HG03025 (cell line): ENCODE measurements at regions not wholly inside any gene's neighbourhood (a gene's known extent, or its start where the extent isn't known, plus 50 kb on each side); places are given as distances from the start of the nearest gene placed in this dataset.
"Not testable (repeated sequence)": the region's sequence is repeated elsewhere in the genome, so short reads cannot be mapped to it uniquely, and the experiment has no call there.

Experiments
- ATAC-seq: cut with Tn5 transposase; IDR thresholded peaks from one replicate; pipeline ENCODE4 v1.9.1; 2021; ENCODE audit warnings: mild to moderate bottlenecking, moderate library complexity; ENCODE audit not compliant: unreplicated experiment, low FRiP score

GRCh38 chr17:15802917-15803316 is 70.8 kb downstream of the TBC1D26 start:
- ATAC-seq, result not testable (repeated sequence)

GRCh38 chr17:15806825-15807224 is 74.7 kb downstream of the TBC1D26 start:
- not testable (repeated sequence) for ATAC-seq

- not testable (repeated sequence) for ATAC-seq
Measured at GRCh38 chr17:15813388-15813787, 81.3 kb downstream of the TBC1D26 start.

GRCh38 chr17:15814003-15814402 is 81.9 kb downstream of the TBC1D26 start:
- not testable (repeated sequence) for ATAC-seq

GRCh38 chr17:15817861-15818260 is 85.8 kb downstream of the TBC1D26 start:
- ATAC-seq, result not testable (repeated sequence)

- not testable (repeated sequence) for ATAC-seq
Measured at GRCh38 chr17:15822280-15822679, 90.2 kb downstream of the TBC1D26 start.

- ATAC-seq, result not testable (repeated sequence)
Measured at GRCh38 chr17:15828727-15829314, 96.7 kb downstream of the TBC1D26 start.

GRCh38 chr17:15830221-15830620 is 98.1 kb downstream of the TBC1D26 start:
- ATAC-seq, result not testable (repeated sequence)

GRCh38 chr17:15831182-15831581 is 99.1 kb downstream of the TBC1D26 start:
- ATAC-seq, result peak; percentile 74

- not testable (repeated sequence) for ATAC-seq
Measured at GRCh38 chr17:15832921-15833480, 100.9 kb downstream of the TBC1D26 start.

- not testable (repeated sequence) for ATAC-seq
Measured at GRCh38 chr17:15833890-15834289, 101.8 kb downstream of the TBC1D26 start.

- ATAC-seq, result not testable (repeated sequence)
Measured at GRCh38 chr17:15835481-15835880, 103.4 kb downstream of the TBC1D26 start.

- ATAC-seq, result not testable (repeated sequence)
Measured at GRCh38 chr17:15836249-15836982, 104.3 kb downstream of the TBC1D26 start.

- not testable (repeated sequence) for ATAC-seq
Measured at GRCh38 chr17:15836991-15837390, 104.9 kb downstream of the TBC1D26 start.

GRCh38 chr17:15847447-15848229 is 97.3 kb upstream of the ADORA2B start:
- not testable (repeated sequence) for ATAC-seq

- ATAC-seq, result not testable (repeated sequence)
Measured at GRCh38 chr17:15849054-15849453, 95.9 kb upstream of the ADORA2B start.

- not testable (repeated sequence) for ATAC-seq
Measured at GRCh38 chr17:15850071-15850470, 94.9 kb upstream of the ADORA2B start.

- not testable (repeated sequence) for ATAC-seq
Measured at GRCh38 chr17:15850687-15851086, 94.2 kb upstream of the ADORA2B start.

- ATAC-seq, result not testable (repeated sequence)
Measured at GRCh38 chr17:15852863-15853262, 92.1 kb upstream of the ADORA2B start.

GRCh38 chr17:15856191-15856590 is 88.7 kb upstream of the ADORA2B start:
- ATAC-seq, result not testable (repeated sequence)

- ATAC-seq, result not testable (repeated sequence)
Measured at GRCh38 chr17:15856745-15857144, 88.2 kb upstream of the ADORA2B start.
